Tibial artery (tissue), 4 donors: ENCODE measurements at regions not wholly inside any gene's neighbourhood (a gene's known extent, or its start where the extent isn't known, plus 50 kb on each side); places are given as distances from the start of the nearest gene placed in this dataset.

Experiments
- DNase-seq, 2 donors: peaks; one replicate each; pipeline ENCODE4 v3.0.0-alpha.2; 2019
- H3K27ac ChIP-seq, 2 donors: fragments of 200-600 bp; sonication (generic) in 1 of 2; 1 replicate in 1 of 2; 2 replicates in 1 of 2; pipeline ENCODE4 v1.5.1; 2018 to 2019; ENCODE audit warnings: mild to moderate bottlenecking in 1 of 2
- H3K27me3 ChIP-seq, 2 donors: fragments of 200-600 bp; sonication (generic) in 1 of 2; one replicate each; pipeline versions ENCODE4 v1.5.1 to v1.6.0; 2016 to 2019
- H3K36me3 ChIP-seq, 3 donors: fragments of 200-600 bp; sonication (generic) in 2 of 3; one replicate each; pipeline ENCODE4 v1.5.1; 2016 to 2019; ENCODE audit warnings: mild to moderate bottlenecking in 2 of 3
- H3K4me1 ChIP-seq, 4 donors: fragments of 200-600 bp; sonication (generic) in 2 of 4; 1 replicate in 3 of 4; 2 replicates in 1 of 4; pipeline ENCODE4 v1.5.1; 2016 to 2019
- H3K4me3 ChIP-seq, 2 donors: fragments of 200-600 bp; sonication (generic) in 1 of 2; 1 replicate in 1 of 2; 2 replicates in 1 of 2; pipeline ENCODE4 v1.5.1; 2018 to 2019; ENCODE audit warnings: mild to moderate bottlenecking in 2 of 2
- H3K9me3 ChIP-seq, 3 donors: fragments of 200-600 bp; sonication (generic) in 1 of 3; one replicate each; pipeline ENCODE4 v1.5.1; 2016 to 2019
- intact Hi-C: fragments of 100-400 bp; cut with DNase I; formaldehyde crosslinking; loops from one replicate; pipeline ENCODE4 v1.15.0; 2023; ENCODE audit warnings: low total_unique reads
- TF ChIP-seq, protein P1 (sequence below), 2 experiments: fragments of 200-600 bp in 1 of 2; fragments of 450-650 bp in 1 of 2; IDR thresholded peaks; one replicate each; pipeline ENCODE4 v1.5.1; 2017 to 2019; ENCODE audit warnings: antibody characterized with exemption in 2 of 2, mild to moderate bottlenecking in 1 of 2, moderate library complexity in 1 of 2

DNA sequence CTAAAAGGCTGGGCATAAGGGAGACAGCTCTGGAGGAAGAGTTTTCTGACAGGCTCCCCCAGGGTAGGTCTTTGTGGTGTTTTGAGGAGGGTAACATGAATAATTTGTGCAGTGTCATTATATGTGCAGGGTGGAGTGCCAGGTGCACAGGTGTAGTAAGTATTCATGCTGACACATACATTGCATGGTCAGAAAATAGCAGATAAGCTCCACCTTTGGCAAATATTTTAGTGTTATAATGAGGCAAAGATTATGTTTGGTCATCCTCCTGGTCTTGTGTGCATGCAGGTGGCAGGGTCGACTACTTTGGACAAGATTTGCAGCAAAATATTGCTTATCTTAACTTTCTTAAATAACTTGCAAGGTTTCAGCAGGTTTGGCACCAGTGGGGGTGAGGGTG, 910.4 kb upstream of the PCDH10 start:
- no peaks in the 10 kb centered on the region for H3K36me3 ChIP-seq
- H3K9me3 ChIP-seq, result no peaks in the 10 kb centered on the region
- TF ChIP-seq, protein P1, sequence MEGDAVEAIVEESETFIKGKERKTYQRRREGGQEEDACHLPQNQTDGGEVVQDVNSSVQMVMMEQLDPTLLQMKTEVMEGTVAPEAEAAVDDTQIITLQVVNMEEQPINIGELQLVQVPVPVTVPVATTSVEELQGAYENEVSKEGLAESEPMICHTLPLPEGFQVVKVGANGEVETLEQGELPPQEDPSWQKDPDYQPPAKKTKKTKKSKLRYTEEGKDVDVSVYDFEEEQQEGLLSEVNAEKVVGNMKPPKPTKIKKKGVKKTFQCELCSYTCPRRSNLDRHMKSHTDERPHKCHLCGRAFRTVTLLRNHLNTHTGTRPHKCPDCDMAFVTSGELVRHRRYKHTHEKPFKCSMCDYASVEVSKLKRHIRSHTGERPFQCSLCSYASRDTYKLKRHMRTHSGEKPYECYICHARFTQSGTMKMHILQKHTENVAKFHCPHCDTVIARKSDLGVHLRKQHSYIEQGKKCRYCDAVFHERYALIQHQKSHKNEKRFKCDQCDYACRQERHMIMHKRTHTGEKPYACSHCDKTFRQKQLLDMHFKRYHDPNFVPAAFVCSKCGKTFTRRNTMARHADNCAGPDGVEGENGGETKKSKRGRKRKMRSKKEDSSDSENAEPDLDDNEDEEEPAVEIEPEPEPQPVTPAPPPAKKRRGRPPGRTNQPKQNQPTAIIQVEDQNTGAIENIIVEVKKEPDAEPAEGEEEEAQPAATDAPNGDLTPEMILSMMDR (IDR thresholded peaks at IDR 0.05), result no peak
- H3K27ac ChIP-seq, result no peak overlapping the region
- no peaks in the 10 kb centered on the region for H3K27me3 ChIP-seq
- intact Hi-C loops, result no loop called here
- no peak for DNase-seq
- H3K4me1 ChIP-seq, result no peaks in the 10 kb centered on the region
- H3K4me3 ChIP-seq, result no peak overlapping the region

- H3K36me3 ChIP-seq, result no peaks in the 10 kb centered on the region
- no peaks in the 10 kb centered on the region for H3K9me3 ChIP-seq
- DNase-seq, result no peak
- TF ChIP-seq, protein P1 (IDR thresholded peaks at IDR 0.05), result no peak
- intact Hi-C loops, result no loop called here
- H3K27ac ChIP-seq, result no peak overlapping the region
- no peaks in the 10 kb centered on the region for H3K4me1 ChIP-seq
- H3K27me3 ChIP-seq, result no peaks in the 10 kb centered on the region
- no peak overlapping the region for H3K4me3 ChIP-seq
Measured at GRCh38 chr4:132240081-132240480, 909.0 kb upstream of the PCDH10 start.

- no peak for DNase-seq
- no peaks in the 10 kb centered on the region for H3K9me3 ChIP-seq
- H3K36me3 ChIP-seq, result no peaks in the 10 kb centered on the region
- TF ChIP-seq, protein P1 (IDR thresholded peaks at IDR 0.05), result no peak
- H3K27me3 ChIP-seq, result no peaks in the 10 kb centered on the region
- H3K27ac ChIP-seq, result no peak overlapping the region
- no peaks in the 10 kb centered on the region for H3K4me1 ChIP-seq
- no peak overlapping the region for H3K4me3 ChIP-seq
- intact Hi-C loops, result no loop called here
Measured at GRCh38 chr4:132245319-132245718, 903.8 kb upstream of the PCDH10 start.

GRCh38 chr4:132264176-132264575, 884.9 kb upstream of the PCDH10 start:
- H3K9me3 ChIP-seq, result no peaks in the 10 kb centered on the region

GRCh38 chr4:132266374-132266773, 882.7 kb upstream of the PCDH10 start:
- no peak for DNase-seq
- intact Hi-C loops, result no loop called here
- H3K4me1 ChIP-seq, result no peaks in the 10 kb centered on the region
- H3K9me3 ChIP-seq, result no peaks in the 10 kb centered on the region
- no peak overlapping the region for H3K27ac ChIP-seq
- TF ChIP-seq, protein P1 (IDR thresholded peaks at IDR 0.05), result no peak
- no peaks in the 10 kb centered on the region for H3K27me3 ChIP-seq
- no peaks in the 10 kb centered on the region for H3K36me3 ChIP-seq
- H3K4me3 ChIP-seq, result no peak overlapping the region

More at GRCh38 chr4:132264176-132264575, 884.9 kb upstream of the PCDH10 start:
- H3K27ac ChIP-seq, result no peak overlapping the region
- no peak overlapping the region for H3K4me3 ChIP-seq
- H3K36me3 ChIP-seq, result no peaks in the 10 kb centered on the region
- DNase-seq, result no peak
- H3K4me1 ChIP-seq, result no peaks in the 10 kb centered on the region
- H3K27me3 ChIP-seq, result no peaks in the 10 kb centered on the region
- TF ChIP-seq, protein P1 (IDR thresholded peaks at IDR 0.05), result no peak
- intact Hi-C loops, result no loop called here

- no peak for DNase-seq
- Histone ChIP-seq H3K4me3 (no peak overlapping the region), H3K9me3 (no peaks in the 10 kb centered on the region), H3K27ac (no peak overlapping the region), H3K36me3 (no peaks in the 10 kb centered on the region), H3K4me1 (no peaks in the 10 kb centered on the region), H3K27me3 (no peaks in the 10 kb centered on the region)
- intact Hi-C loops, result no loop called here
- TF ChIP-seq, protein P1 (IDR thresholded peaks at IDR 0.05), result no peak
Measured at GRCh38 chr4:132267321-132267720, 881.8 kb upstream of the PCDH10 start.
